Right lobe of liver (tissue), 4 donors: ENCODE measurements at regions not wholly inside any gene's neighbourhood (a gene's known extent, or its start where the extent isn't known, plus 50 kb on each side); places are given as distances from the start of the nearest gene placed in this dataset.

Experiments
- POLR2A ChIP-seq: fragments of 450-650 bp; IDR thresholded peaks from one replicate; pipeline ENCODE4 v1.6.1; 2017; ENCODE audit warnings: antibody characterized with exemption, mild to moderate bottlenecking
- TF ChIP-seq, protein P1 (sequence below), 4 donors: fragments of 200-600 bp in 3 of 4; fragments of 450-650 bp in 1 of 4; IDR thresholded peaks; one replicate each; pipeline versions ENCODE4 v1.5.1 to v1.8.0; 2016 to 2022; ENCODE audit warnings: antibody characterized with exemption in 4 of 4, mild to moderate bottlenecking in 2 of 4
- donor health status: DM: no; HTN: no; CAD: no.
- donor health status: DM: no; HTN: no; CAD: no.
- donor health status: DM: no; HTN: yes; CAD: no.

DNA sequence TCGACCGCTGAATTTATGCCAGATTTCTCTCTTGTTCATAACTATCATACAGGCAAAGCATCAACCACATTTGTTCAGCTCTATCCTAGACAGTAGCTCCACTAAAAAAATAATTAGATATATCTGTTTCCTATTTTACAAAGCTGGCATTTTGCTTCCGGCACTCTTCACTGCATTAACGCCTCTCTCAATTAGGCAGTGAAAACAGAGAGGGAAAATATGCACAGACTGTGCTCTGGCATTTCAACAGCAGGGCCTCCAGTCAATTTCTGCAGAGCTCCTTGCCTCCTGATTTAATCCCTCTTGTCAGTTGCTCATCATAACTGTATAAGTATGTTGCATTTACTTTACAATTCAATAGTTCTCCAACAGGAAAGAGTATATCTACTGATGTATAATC is 666.9 kb upstream of the INTU start:
- TF ChIP-seq, protein P1, sequence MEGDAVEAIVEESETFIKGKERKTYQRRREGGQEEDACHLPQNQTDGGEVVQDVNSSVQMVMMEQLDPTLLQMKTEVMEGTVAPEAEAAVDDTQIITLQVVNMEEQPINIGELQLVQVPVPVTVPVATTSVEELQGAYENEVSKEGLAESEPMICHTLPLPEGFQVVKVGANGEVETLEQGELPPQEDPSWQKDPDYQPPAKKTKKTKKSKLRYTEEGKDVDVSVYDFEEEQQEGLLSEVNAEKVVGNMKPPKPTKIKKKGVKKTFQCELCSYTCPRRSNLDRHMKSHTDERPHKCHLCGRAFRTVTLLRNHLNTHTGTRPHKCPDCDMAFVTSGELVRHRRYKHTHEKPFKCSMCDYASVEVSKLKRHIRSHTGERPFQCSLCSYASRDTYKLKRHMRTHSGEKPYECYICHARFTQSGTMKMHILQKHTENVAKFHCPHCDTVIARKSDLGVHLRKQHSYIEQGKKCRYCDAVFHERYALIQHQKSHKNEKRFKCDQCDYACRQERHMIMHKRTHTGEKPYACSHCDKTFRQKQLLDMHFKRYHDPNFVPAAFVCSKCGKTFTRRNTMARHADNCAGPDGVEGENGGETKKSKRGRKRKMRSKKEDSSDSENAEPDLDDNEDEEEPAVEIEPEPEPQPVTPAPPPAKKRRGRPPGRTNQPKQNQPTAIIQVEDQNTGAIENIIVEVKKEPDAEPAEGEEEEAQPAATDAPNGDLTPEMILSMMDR (IDR thresholded peaks at IDR 0.05), result no peak
- TF ChIP-seq POLR2A, result no peak
